ENCODE measurements at regions not wholly inside any gene's neighbourhood (a gene's known extent, or its start where the extent isn't known, plus 50 kb on each side); places are given as distances from the start of the nearest gene placed in this dataset.

- TF ChIP-seq POLR2A (IDR thresholded peaks at IDR 0.05) (no peak), CTCF (IDR thresholded peaks at IDR 0.05) (no peak), POLR2AphosphoS5 (IDR thresholded peaks at IDR 0.05) (no peak)
These were observed 215.4 kb upstream of the C14orf180 start for GRCh38 chr14:104363891-104364760.

Measured in breast epithelium (tissue), 3 donors.